HepG2 (cell line): ENCODE measurements at regions not wholly inside any gene's neighbourhood (a gene's known extent, or its start where the extent isn't known, plus 50 kb on each side); places are given as distances from the start of the nearest gene placed in this dataset.

Experiments
- ATAC-seq: fragments of 200-7000 bp; cut with Tn5 transposase; 3 replicates; pipeline ENCODE4 v1.9.1; 2020; ENCODE audit warnings: mild to moderate bottlenecking, moderate library complexity
- BruUV-seq: library from RNA; stranded (reverse); fragments of 400-500 nt; replicated peaks from 2 replicates; lab custom pipeline; 2021; lab: Mats Ljungman, UMichigan
- CTCF ChIA-PET: fragments of 300-600 bp; formaldehyde crosslinking; extraction: SDS; loops from one replicate; lab custom pipeline; 2021; ENCODE audit warnings: low total read pairs, inconsistent platforms, low intra/inter-chr PET ratio; lab: Yijun Ruan, JAX
- POLR2A ChIA-PET: fragments of 350-600 bp; sonication (Branson Sonifier 250); formaldehyde crosslinking; loops from one replicate; lab custom pipeline; 2020; ENCODE audit warnings: antibody characterized with exemption, inconsistent platforms; lab: Yijun Ruan, JAX
- DNase-seq: peaks from one replicate; pipeline ENCODE4 v3.0.0-alpha.2; 2015; ENCODE audit warnings: low spot score
- FAIRE-seq: peaks from 3 replicates; lab custom pipeline; 2011; peaks lifted over from hg19 to GRCh38; lab: Jason Lieb, UNC
- H2AFZ ChIP-seq: one replicate; pipeline ENCODE4 v1.6.1; 2011; ENCODE audit warnings: low read length, inconsistent platforms
- H3K27ac ChIP-seq: fragments of 300-600 bp; 3 replicates; pipeline ENCODE4 v1.8.0; 2011; ENCODE audit warnings: mixed run types, mild to moderate bottlenecking, mixed read lengths, low read length, inconsistent platforms; ENCODE audit not compliant: insufficient read depth; ENCODE audit errors: extremely low read length
- H3K27me3 ChIP-seq, 2 experiments: fragments of 200-600 bp in 1 of 2; 2 replicates in 1 of 2; 3 replicates in 1 of 2; pipeline versions ENCODE4 v1.6.0 to v1.8.0; 2011; ENCODE audit warnings: low read length in 2 of 2, mild to moderate bottlenecking in 2 of 2, moderate library complexity in 2 of 2, inconsistent platforms in 1 of 2; ENCODE audit not compliant: insufficient read depth in 2 of 2, control insufficient read depth in 1 of 2
- H3K36me3 ChIP-seq, 2 experiments: fragments of 200-600 bp in 1 of 2; replicated peaks in 1 of 2; 2 replicates in 1 of 2; 3 replicates in 1 of 2; pipeline versions ENCODE4 v1.5.1 to v1.8.0; 2011; ENCODE audit warnings: low read length in 2 of 2, inconsistent platforms in 1 of 2; ENCODE audit not compliant: insufficient read depth in 2 of 2, control insufficient read depth in 1 of 2
- H3K4me1 ChIP-seq: 2 replicates; pipeline ENCODE4 v1.5.1; 2012; ENCODE audit warnings: low read length, inconsistent platforms; ENCODE audit not compliant: insufficient read depth
- H3K4me2 ChIP-seq: 2 replicates; pipeline ENCODE4 v1.6.0; 2011; ENCODE audit warnings: low read depth, low read length, inconsistent platforms
- H3K4me3 ChIP-seq, 3 experiments: fragments of 200-600 bp in 1 of 3; sonication (generic), shearing (Covaris generic) in 1 of 3; replicated peaks in 1 of 3; 2 replicates each; pipeline ENCODE4 v1.5.1; 2011 to 2016; ENCODE audit warnings: low read length in 3 of 3, inconsistent platforms in 2 of 3, low read depth in 2 of 3, mild to moderate bottlenecking in 2 of 3, control low read depth in 1 of 3, mixed read lengths in 1 of 3; ENCODE audit not compliant: insufficient read depth in 1 of 3
- H3K79me2 ChIP-seq: one replicate; pipeline ENCODE4 v1.6.1; 2011; ENCODE audit warnings: low read length, inconsistent platforms; ENCODE audit not compliant: insufficient read depth
- H3K9ac ChIP-seq: 2 replicates; pipeline ENCODE4 v1.6.0; 2011; ENCODE audit warnings: mild to moderate bottlenecking, low read depth, low read length, inconsistent platforms; ENCODE audit not compliant: insufficient read depth
- H3K9me3 ChIP-seq: 2 replicates; pipeline ENCODE4 v1.5.1; 2012; ENCODE audit warnings: mild to moderate bottlenecking, low read length
- H4K20me1 ChIP-seq: 2 replicates; pipeline ENCODE4 v1.6.0; 2011; ENCODE audit warnings: inconsistent platforms, mild to moderate bottlenecking, low read length, moderate library complexity; ENCODE audit not compliant: insufficient read depth
- GMEB2 ChIP-seq: IDR thresholded peaks from 2 replicates; pipeline ENCODE4 v1.6.1; 2016; ENCODE audit warnings: missing biosample characterization, missing genetic modification reagents, low read depth
- NONO ChIP-seq, 2 experiments: fragments of 450-650 bp in 1 of 2; sonication (generic) in 1 of 2; formaldehyde crosslinking in 1 of 2; IDR thresholded peaks in 1 of 2; conservative IDR thresholded peaks in 1 of 2; 2 replicates each; pipeline versions ENCODE4 v1.6.1 to v1.8.0; 2017 to 2022; ENCODE audit warnings: mild to moderate bottlenecking in 1 of 2, missing genetic modification reagents in 1 of 2, moderate library complexity in 1 of 2
- NPAS2 ChIP-seq: sonication (generic); formaldehyde crosslinking; IDR thresholded peaks from 2 replicates; pipeline ENCODE4 v1.8.0; 2022; ENCODE audit warnings: mild to moderate bottlenecking, missing genetic modification reagents, borderline replicate concordance
- ZNF232 ChIP-seq: sonication (generic); formaldehyde crosslinking; IDR thresholded peaks from 2 replicates; pipeline ENCODE4 v1.4.0; 2020; ENCODE audit warnings: missing genetic modification reagents, borderline replicate concordance
- ZNF570 ChIP-seq: sonication (generic); formaldehyde crosslinking; IDR thresholded peaks from 2 replicates; pipeline ENCODE4 v1.4.0; 2020; ENCODE audit warnings: mild to moderate bottlenecking, missing genetic modification reagents, borderline replicate concordance
- WGBS: methylation state at CpG from one replicate; pipeline ENCODE4 v1.1.6; 2017; ENCODE audit warnings: low lambda C conversion rate; 5-methylcytosine and 5-hydroxymethylcytosine counted together
- in situ Hi-C: cut with HindIII; loops from 2 replicates; pipeline ENCODE4 v1.10.0; 2017; ENCODE audit warnings: low pct_unique_long_range_greater_than_20kb; ENCODE audit not compliant: extremely low pct_ligation_motif_present
- intact Hi-C: fragments of 100-400 bp; cut with micrococcal nuclease; formaldehyde crosslinking; loops from one replicate; pipeline ENCODE4 v1.10.0; 2022; ENCODE audit not compliant: unreplicated experiment
- TF ChIP-seq, protein P1 (sequence below): sonication (generic); formaldehyde crosslinking; IDR thresholded peaks from 2 replicates; pipeline ENCODE4 v1.4.0; 2020; ENCODE audit warnings: low read depth, mild to moderate bottlenecking, missing genetic modification reagents
- TF ChIP-seq, protein P2 (sequence below): sonication (generic); formaldehyde crosslinking; IDR thresholded peaks from 2 replicates; pipeline ENCODE4 v1.5.0; 2020; ENCODE audit warnings: mild to moderate bottlenecking, missing genetic modification reagents, borderline replicate concordance
- TF ChIP-seq, protein P3 (sequence below): IDR thresholded peaks from 2 replicates; pipeline ENCODE4 v1.6.1; 2012; ENCODE audit warnings: low read length, improper control_type of control experiment

GRCh38 chr2:172173174-172173706, 70.5 kb upstream of the DLX2 start:
- Histone ChIP-seq H3K79me2 (no peaks in the 10 kb centered on the region), H3K4me3 (no peak overlapping the region), H3K4me1 (peaks cover 6% of the 10 kb centered on the region), H3K9ac (no peak overlapping the region), H3K9me3 (no peaks in the 10 kb centered on the region), H3K27ac (no peak overlapping the region), H3K4me2 (peak overlapping the region; percentile 97; the same call in 1 of the 2 replicates), H3K36me3 (no peaks in the 10 kb centered on the region), H2AFZ (no peak overlapping the region), H3K27me3 (peaks cover 3 to 22% of the 10 kb centered on the region in 2 experiments; a peak in 4 of 5 replicates), H4K20me1 (no peaks in the 10 kb centered on the region)
- CTCF ChIA-PET: interaction anchor here (1.2 to 3.9 kb wide), 3 partner anchors 291 to 538 kb away, joined by 3 to 79 read pairs (median 11); no protein-coding TSS in a partner anchor
- in situ Hi-C loops (loop anchor here (5.0 kb wide), 1 partner anchor 289 kb away; no protein-coding TSS in a partner anchor), intact Hi-C loops (loop anchor here (2.0 to 5.0 kb wide), 3 partner anchors 54 to 538 kb away; no protein-coding TSS in a partner anchor)
- BruUV-seq: no TSS peak
- POLR2A ChIA-PET: interaction anchor here (1.0 to 1.8 kb wide), 2 partner anchors 288 to 307 kb away, joined by 3 to 7 read pairs; no protein-coding TSS in a partner anchor
- DNase-seq (no peak), FAIRE-seq (no peak), ATAC-seq (no peak)
- WGBS: 79% methylated on average over 8 of the region's 8 CpGs
- TF ChIP-seq GMEB2: no peak
- TF ChIP-seq ZNF570: no peak
- TF ChIP-seq, protein P1, sequence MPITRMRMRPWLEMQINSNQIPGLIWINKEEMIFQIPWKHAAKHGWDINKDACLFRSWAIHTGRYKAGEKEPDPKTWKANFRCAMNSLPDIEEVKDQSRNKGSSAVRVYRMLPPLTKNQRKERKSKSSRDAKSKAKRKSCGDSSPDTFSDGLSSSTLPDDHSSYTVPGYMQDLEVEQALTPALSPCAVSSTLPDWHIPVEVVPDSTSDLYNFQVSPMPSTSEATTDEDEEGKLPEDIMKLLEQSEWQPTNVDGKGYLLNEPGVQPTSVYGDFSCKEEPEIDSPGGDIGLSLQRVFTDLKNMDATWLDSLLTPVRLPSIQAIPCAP (CRISPR knock-in tag): no peak
- TF ChIP-seq ZNF232 (CRISPR knock-in tag): no peak
- no peak for TF ChIP-seq NPAS2 (CRISPR knock-in tag)
- TF ChIP-seq, protein P2, sequence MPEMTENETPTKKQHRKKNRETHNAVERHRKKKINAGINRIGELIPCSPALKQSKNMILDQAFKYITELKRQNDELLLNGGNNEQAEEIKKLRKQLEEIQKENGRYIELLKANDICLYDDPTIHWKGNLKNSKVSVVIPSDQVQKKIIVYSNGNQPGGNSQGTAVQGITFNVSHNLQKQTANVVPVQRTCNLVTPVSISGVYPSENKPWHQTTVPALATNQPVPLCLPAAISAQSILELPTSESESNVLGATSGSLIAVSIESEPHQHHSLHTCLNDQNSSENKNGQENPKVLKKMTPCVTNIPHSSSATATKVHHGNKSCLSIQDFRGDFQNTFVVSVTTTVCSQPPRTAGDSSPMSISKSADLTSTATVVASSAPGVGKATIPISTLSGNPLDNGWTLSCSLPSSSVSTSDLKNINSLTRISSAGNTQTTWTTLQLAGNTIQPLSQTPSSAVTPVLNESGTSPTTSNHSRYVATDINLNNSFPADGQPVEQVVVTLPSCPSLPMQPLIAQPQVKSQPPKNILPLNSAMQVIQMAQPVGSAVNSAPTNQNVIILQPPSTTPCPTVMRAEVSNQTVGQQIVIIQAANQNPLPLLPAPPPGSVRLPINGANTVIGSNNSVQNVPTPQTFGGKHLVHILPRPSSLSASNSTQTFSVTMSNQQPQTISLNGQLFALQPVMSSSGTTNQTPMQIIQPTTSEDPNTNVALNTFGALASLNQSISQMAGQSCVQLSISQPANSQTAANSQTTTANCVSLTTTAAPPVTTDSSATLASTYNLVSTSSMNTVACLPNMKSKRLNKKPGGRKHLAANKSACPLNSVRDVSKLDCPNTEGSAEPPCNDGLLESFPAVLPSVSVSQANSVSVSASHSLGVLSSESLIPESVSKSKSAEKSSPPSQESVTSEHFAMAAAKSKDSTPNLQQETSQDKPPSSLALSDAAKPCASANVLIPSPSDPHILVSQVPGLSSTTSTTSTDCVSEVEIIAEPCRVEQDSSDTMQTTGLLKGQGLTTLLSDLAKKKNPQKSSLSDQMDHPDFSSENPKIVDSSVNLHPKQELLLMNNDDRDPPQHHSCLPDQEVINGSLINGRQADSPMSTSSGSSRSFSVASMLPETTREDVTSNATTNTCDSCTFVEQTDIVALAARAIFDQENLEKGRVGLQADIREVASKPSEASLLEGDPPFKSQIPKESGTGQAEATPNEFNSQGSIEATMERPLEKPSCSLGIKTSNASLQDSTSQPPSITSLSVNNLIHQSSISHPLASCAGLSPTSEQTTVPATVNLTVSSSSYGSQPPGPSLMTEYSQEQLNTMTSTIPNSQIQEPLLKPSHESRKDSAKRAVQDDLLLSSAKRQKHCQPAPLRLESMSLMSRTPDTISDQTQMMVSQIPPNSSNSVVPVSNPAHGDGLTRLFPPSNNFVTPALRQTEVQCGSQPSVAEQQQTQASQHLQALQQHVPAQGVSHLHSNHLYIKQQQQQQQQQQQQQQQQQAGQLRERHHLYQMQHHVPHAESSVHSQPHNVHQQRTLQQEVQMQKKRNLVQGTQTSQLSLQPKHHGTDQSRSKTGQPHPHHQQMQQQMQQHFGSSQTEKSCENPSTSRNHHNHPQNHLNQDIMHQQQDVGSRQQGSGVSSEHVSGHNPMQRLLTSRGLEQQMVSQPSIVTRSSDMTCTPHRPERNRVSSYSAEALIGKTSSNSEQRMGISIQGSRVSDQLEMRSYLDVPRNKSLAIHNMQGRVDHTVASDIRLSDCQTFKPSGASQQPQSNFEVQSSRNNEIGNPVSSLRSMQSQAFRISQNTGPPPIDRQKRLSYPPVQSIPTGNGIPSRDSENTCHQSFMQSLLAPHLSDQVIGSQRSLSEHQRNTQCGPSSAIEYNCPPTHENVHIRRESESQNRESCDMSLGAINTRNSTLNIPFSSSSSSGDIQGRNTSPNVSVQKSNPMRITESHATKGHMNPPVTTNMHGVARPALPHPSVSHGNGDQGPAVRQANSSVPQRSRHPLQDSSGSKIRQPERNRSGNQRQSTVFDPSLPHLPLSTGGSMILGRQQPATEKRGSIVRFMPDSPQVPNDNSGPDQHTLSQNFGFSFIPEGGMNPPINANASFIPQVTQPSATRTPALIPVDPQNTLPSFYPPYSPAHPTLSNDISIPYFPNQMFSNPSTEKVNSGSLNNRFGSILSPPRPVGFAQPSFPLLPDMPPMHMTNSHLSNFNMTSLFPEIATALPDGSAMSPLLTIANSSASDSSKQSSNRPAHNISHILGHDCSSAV (CRISPR knock-in tag): no peak
- TF ChIP-seq, protein P3, sequence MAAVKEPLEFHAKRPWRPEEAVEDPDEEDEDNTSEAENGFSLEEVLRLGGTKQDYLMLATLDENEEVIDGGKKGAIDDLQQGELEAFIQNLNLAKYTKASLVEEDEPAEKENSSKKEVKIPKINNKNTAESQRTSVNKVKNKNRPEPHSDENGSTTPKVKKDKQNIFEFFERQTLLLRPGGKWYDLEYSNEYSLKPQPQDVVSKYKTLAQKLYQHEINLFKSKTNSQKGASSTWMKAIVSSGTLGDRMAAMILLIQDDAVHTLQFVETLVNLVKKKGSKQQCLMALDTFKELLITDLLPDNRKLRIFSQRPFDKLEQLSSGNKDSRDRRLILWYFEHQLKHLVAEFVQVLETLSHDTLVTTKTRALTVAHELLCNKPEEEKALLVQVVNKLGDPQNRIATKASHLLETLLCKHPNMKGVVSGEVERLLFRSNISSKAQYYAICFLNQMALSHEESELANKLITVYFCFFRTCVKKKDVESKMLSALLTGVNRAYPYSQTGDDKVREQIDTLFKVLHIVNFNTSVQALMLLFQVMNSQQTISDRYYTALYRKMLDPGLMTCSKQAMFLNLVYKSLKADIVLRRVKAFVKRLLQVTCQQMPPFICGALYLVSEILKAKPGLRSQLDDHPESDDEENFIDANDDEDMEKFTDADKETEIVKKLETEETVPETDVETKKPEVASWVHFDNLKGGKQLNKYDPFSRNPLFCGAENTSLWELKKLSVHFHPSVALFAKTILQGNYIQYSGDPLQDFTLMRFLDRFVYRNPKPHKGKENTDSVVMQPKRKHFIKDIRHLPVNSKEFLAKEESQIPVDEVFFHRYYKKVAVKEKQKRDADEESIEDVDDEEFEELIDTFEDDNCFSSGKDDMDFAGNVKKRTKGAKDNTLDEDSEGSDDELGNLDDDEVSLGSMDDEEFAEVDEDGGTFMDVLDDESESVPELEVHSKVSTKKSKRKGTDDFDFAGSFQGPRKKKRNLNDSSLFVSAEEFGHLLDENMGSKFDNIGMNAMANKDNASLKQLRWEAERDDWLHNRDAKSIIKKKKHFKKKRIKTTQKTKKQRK: no peak
- TF ChIP-seq NONO (IDR thresholded peaks at IDR 0.05): no peak
- TF ChIP-seq NONO (CRISPR knock-in tag; conservative IDR thresholded peaks at IDR 0.05): no peak
